ENCODE measurements at regions not wholly inside any gene's neighbourhood (a gene's known extent, or its start where the extent isn't known, plus 50 kb on each side); places are given as distances from the start of the nearest gene placed in this dataset.
"Not testable (repeated sequence)": the region's sequence is repeated elsewhere in the genome, so short reads cannot be mapped to it uniquely, and the experiment has no call there.

- not testable (repeated sequence) for H3K9ac ChIP-seq (ENCODE audit: low read length); H3K4me2 ChIP-seq (ENCODE audit: low read depth, low read length, poor library complexity, severe bottlenecking); H3K4me1 ChIP-seq (ENCODE audit: low read length); H3K4me3 ChIP-seq (ENCODE audit: low read length); H2AFZ ChIP-seq (ENCODE audit: low read length); H3K9me2 ChIP-seq (replicated peaks; ENCODE audit: insufficient read depth, low read length); H4K20me1 ChIP-seq (ENCODE audit: insufficient read depth, low read depth, low read length); H3K36me3 ChIP-seq (ENCODE audit: insufficient read depth, low read length); DNase-seq; H3K27me3 ChIP-seq (ENCODE audit: low read length); H3K79me2 ChIP-seq (ENCODE audit: low read length); H3K27ac ChIP-seq (ENCODE audit: low read length)
- H3K9me3 ChIP-seq (ENCODE audit: low read length), result peaks cover 11% of the 10 kb centered on the region
These were observed 770.6 kb upstream of the LRRN3 start for GRCh38 chr7:110320285-110320684.

- no peak overlapping the region for H3K9ac ChIP-seq (ENCODE audit: low read length)
- no peak overlapping the region for H3K4me2 ChIP-seq (ENCODE audit: low read depth, low read length, poor library complexity, severe bottlenecking)
- no peaks in the 10 kb centered on the region for H3K79me2 ChIP-seq (ENCODE audit: low read length)
- DNase-seq, result no peak
- H3K9me2 ChIP-seq (replicated peaks; ENCODE audit: insufficient read depth, low read length), result no peaks in the 10 kb centered on the region
- no peak overlapping the region for H2AFZ ChIP-seq (ENCODE audit: low read length)
- H3K9me3 ChIP-seq (ENCODE audit: low read length), result peaks cover 7% of the 10 kb centered on the region
- no peaks in the 10 kb centered on the region for H3K4me1 ChIP-seq (ENCODE audit: low read length)
- no peak overlapping the region for H3K27ac ChIP-seq (ENCODE audit: low read length)
- H3K36me3 ChIP-seq (ENCODE audit: insufficient read depth, low read length), result no peaks in the 10 kb centered on the region
- no peak overlapping the region for H3K4me3 ChIP-seq (ENCODE audit: low read length)
- no peaks in the 10 kb centered on the region for H4K20me1 ChIP-seq (ENCODE audit: insufficient read depth, low read depth, low read length)
- H3K27me3 ChIP-seq (ENCODE audit: low read length), result no peaks in the 10 kb centered on the region
These were observed 768.1 kb upstream of the LRRN3 start for GRCh38 chr7:110322796-110323195.

- DNase-seq, result no peak
- H3K27me3 ChIP-seq (ENCODE audit: low read length), result no peaks in the 10 kb centered on the region
- H2AFZ ChIP-seq (ENCODE audit: low read length), result no peak overlapping the region
- no peak overlapping the region for H3K27ac ChIP-seq (ENCODE audit: low read length)
- no peak overlapping the region for H3K4me3 ChIP-seq (ENCODE audit: low read length)
- no peaks in the 10 kb centered on the region for H3K36me3 ChIP-seq (ENCODE audit: insufficient read depth, low read length)
- no peak overlapping the region for H3K4me2 ChIP-seq (ENCODE audit: low read depth, low read length, poor library complexity, severe bottlenecking)
- no peaks in the 10 kb centered on the region for H3K9me2 ChIP-seq (replicated peaks; ENCODE audit: insufficient read depth, low read length)
- H3K4me1 ChIP-seq (ENCODE audit: low read length), result no peaks in the 10 kb centered on the region
- H4K20me1 ChIP-seq (ENCODE audit: insufficient read depth, low read depth, low read length), result no peaks in the 10 kb centered on the region
- H3K79me2 ChIP-seq (ENCODE audit: low read length), result no peaks in the 10 kb centered on the region
- no peaks in the 10 kb centered on the region; the same call in 1 of the 2 replicates for H3K9me3 ChIP-seq (ENCODE audit: low read length)
- H3K9ac ChIP-seq (ENCODE audit: low read length), result no peak overlapping the region
These were observed 764.0 kb upstream of the LRRN3 start for GRCh38 chr7:110326966-110327365.

- H3K79me2 ChIP-seq (ENCODE audit: low read length), result no peaks in the 10 kb centered on the region
- no peaks in the 10 kb centered on the region for H3K9me2 ChIP-seq (replicated peaks; ENCODE audit: insufficient read depth, low read length)
- no peaks in the 10 kb centered on the region for H3K27me3 ChIP-seq (ENCODE audit: low read length)
- H4K20me1 ChIP-seq (ENCODE audit: insufficient read depth, low read depth, low read length), result no peaks in the 10 kb centered on the region
- no peaks in the 10 kb centered on the region for H3K36me3 ChIP-seq (ENCODE audit: insufficient read depth, low read length)
- no peak overlapping the region for H3K9ac ChIP-seq (ENCODE audit: low read length)
- H3K9me3 ChIP-seq (ENCODE audit: low read length), result no peaks in the 10 kb centered on the region
- H3K4me2 ChIP-seq (ENCODE audit: low read depth, low read length, poor library complexity, severe bottlenecking), result no peak overlapping the region
- no peaks in the 10 kb centered on the region for H3K4me1 ChIP-seq (ENCODE audit: low read length)
- no peak overlapping the region for H3K27ac ChIP-seq (ENCODE audit: low read length)
- no peak overlapping the region for H3K4me3 ChIP-seq (ENCODE audit: low read length)
- no peak for DNase-seq
- no peak overlapping the region for H2AFZ ChIP-seq (ENCODE audit: low read length)
These were observed 754.5 kb upstream of the LRRN3 start for GRCh38 chr7:110336423-110336822.

GRCh38 chr7:110337646-110338045 lies 753.3 kb upstream of the LRRN3 start:
- Histone ChIP-seq H3K4me2 (ENCODE audit: low read depth, low read length, poor library complexity, severe bottlenecking) (no peak overlapping the region), H3K27ac (ENCODE audit: low read length) (no peak overlapping the region), H3K9ac (ENCODE audit: low read length) (no peak overlapping the region), H3K9me3 (ENCODE audit: low read length) (no peaks in the 10 kb centered on the region), H4K20me1 (ENCODE audit: insufficient read depth, low read depth, low read length) (no peaks in the 10 kb centered on the region), H3K79me2 (ENCODE audit: low read length) (no peaks in the 10 kb centered on the region), H3K9me2 (replicated peaks; ENCODE audit: insufficient read depth, low read length) (no peaks in the 10 kb centered on the region), H3K27me3 (ENCODE audit: low read length) (no peaks in the 10 kb centered on the region), H3K4me3 (ENCODE audit: low read length) (no peak overlapping the region), H3K36me3 (ENCODE audit: insufficient read depth, low read length) (no peaks in the 10 kb centered on the region), H3K4me1 (ENCODE audit: low read length) (no peaks in the 10 kb centered on the region), H2AFZ (ENCODE audit: low read length) (no peak overlapping the region)
- no peak for DNase-seq

GRCh38 chr7:110347081-110347480 lies 743.8 kb upstream of the LRRN3 start:
- Histone ChIP-seq H3K36me3 (ENCODE audit: insufficient read depth, low read length) (no peaks in the 10 kb centered on the region), H3K27ac (ENCODE audit: low read length) (no peak overlapping the region), H3K9me3 (ENCODE audit: low read length) (no peaks in the 10 kb centered on the region; the same call in 1 of the 2 replicates)

GRCh38 chr7:110356438-110356837 lies 734.5 kb upstream of the LRRN3 start:
- no peak overlapping the region for H3K9ac ChIP-seq (ENCODE audit: low read length)
- H3K79me2 ChIP-seq (ENCODE audit: low read length), result no peaks in the 10 kb centered on the region
- no peaks in the 10 kb centered on the region for H3K36me3 ChIP-seq (ENCODE audit: insufficient read depth, low read length)
- peaks cover 3% of the 10 kb centered on the region; the same call in 1 of the 2 replicates for H3K9me3 ChIP-seq (ENCODE audit: low read length)
- no peaks in the 10 kb centered on the region for H3K27me3 ChIP-seq (ENCODE audit: low read length)
- H3K4me1 ChIP-seq (ENCODE audit: low read length), result no peaks in the 10 kb centered on the region
- H3K9me2 ChIP-seq (replicated peaks; ENCODE audit: insufficient read depth, low read length), result no peaks in the 10 kb centered on the region
- DNase-seq, result no peak
- no peak overlapping the region for H3K27ac ChIP-seq (ENCODE audit: low read length)
- H3K4me3 ChIP-seq (ENCODE audit: low read length), result no peak overlapping the region
- no peak overlapping the region for H2AFZ ChIP-seq (ENCODE audit: low read length)
- no peak overlapping the region for H3K4me2 ChIP-seq (ENCODE audit: low read depth, low read length, poor library complexity, severe bottlenecking)
- H4K20me1 ChIP-seq (ENCODE audit: insufficient read depth, low read depth, low read length), result no peaks in the 10 kb centered on the region

More at GRCh38 chr7:110347081-110347480, 743.8 kb upstream of the LRRN3 start:
- Histone ChIP-seq H2AFZ (ENCODE audit: low read length) (no peak overlapping the region), H3K4me1 (ENCODE audit: low read length) (no peaks in the 10 kb centered on the region), H3K4me3 (ENCODE audit: low read length) (no peak overlapping the region), H3K79me2 (ENCODE audit: low read length) (no peaks in the 10 kb centered on the region), H3K4me2 (ENCODE audit: low read depth, low read length, poor library complexity, severe bottlenecking) (no peak overlapping the region), H3K27me3 (ENCODE audit: low read length) (no peaks in the 10 kb centered on the region), H3K9me2 (replicated peaks; ENCODE audit: insufficient read depth, low read length) (no peaks in the 10 kb centered on the region), H3K9ac (ENCODE audit: low read length) (no peak overlapping the region), H4K20me1 (ENCODE audit: insufficient read depth, low read depth, low read length) (no peaks in the 10 kb centered on the region)
- no peak for DNase-seq

GRCh38 chr7:110358028-110358427 lies 732.9 kb upstream of the LRRN3 start:
- no peak overlapping the region for H3K4me2 ChIP-seq (ENCODE audit: low read depth, low read length, poor library complexity, severe bottlenecking)
- no peaks in the 10 kb centered on the region for H3K4me1 ChIP-seq (ENCODE audit: low read length)
- H3K9ac ChIP-seq (ENCODE audit: low read length), result no peak overlapping the region
- DNase-seq, result no peak
- no peak overlapping the region for H3K27ac ChIP-seq (ENCODE audit: low read length)
- H3K9me2 ChIP-seq (replicated peaks; ENCODE audit: insufficient read depth, low read length), result no peaks in the 10 kb centered on the region
- no peaks in the 10 kb centered on the region for H3K79me2 ChIP-seq (ENCODE audit: low read length)
- H3K36me3 ChIP-seq (ENCODE audit: insufficient read depth, low read length), result no peaks in the 10 kb centered on the region
- H4K20me1 ChIP-seq (ENCODE audit: insufficient read depth, low read depth, low read length), result no peaks in the 10 kb centered on the region
- H3K9me3 ChIP-seq (ENCODE audit: low read length), result peaks cover 7% of the 10 kb centered on the region; the same call in 1 of the 2 replicates
- no peaks in the 10 kb centered on the region for H3K27me3 ChIP-seq (ENCODE audit: low read length)
- no peak overlapping the region for H3K4me3 ChIP-seq (ENCODE audit: low read length)
- H2AFZ ChIP-seq (ENCODE audit: low read length), result no peak overlapping the region

GRCh38 chr7:110371709-110372108 lies 719.2 kb upstream of the LRRN3 start:
- Histone ChIP-seq H3K4me2 (ENCODE audit: low read depth, low read length, poor library complexity, severe bottlenecking) (no peak overlapping the region), H3K79me2 (ENCODE audit: low read length) (no peaks in the 10 kb centered on the region), H3K36me3 (ENCODE audit: insufficient read depth, low read length) (no peaks in the 10 kb centered on the region), H3K9me3 (ENCODE audit: low read length) (no peaks in the 10 kb centered on the region; the same call in 1 of the 2 replicates), H2AFZ (ENCODE audit: low read length) (no peak overlapping the region), H3K9me2 (replicated peaks; ENCODE audit: insufficient read depth, low read length) (no peaks in the 10 kb centered on the region), H4K20me1 (ENCODE audit: insufficient read depth, low read depth, low read length) (no peaks in the 10 kb centered on the region), H3K27me3 (ENCODE audit: low read length) (no peaks in the 10 kb centered on the region), H3K27ac (ENCODE audit: low read length) (no peak overlapping the region), H3K9ac (ENCODE audit: low read length) (no peak overlapping the region), H3K4me3 (ENCODE audit: low read length) (no peak overlapping the region), H3K4me1 (ENCODE audit: low read length) (no peaks in the 10 kb centered on the region)
- DNase-seq, result no peak

Data from Karpas-422 (cell line).